ENCODE measurements at regions not wholly inside any gene's neighbourhood (a gene's known extent, or its start where the extent isn't known, plus 50 kb on each side); places are given as distances from the start of the nearest gene placed in this dataset.

DNA sequence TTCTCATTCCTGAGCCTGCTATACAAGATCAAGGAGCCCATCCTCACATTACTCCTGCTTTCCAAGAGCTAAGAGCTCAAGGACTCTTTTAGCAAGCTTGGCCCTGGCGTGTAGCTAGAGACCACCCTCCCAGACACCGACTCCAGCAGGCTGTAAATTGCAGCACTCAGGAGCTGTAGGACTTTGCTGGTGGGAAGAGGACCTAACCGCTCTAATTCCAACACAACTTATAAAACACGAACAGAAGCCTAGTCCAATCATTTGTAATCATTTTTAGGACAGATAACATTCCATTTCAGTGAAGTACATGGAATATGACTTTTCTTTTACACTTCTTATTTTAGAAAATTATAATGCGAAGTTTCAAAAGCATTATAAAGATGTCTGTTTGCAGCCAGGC is 219.9 kb downstream of the NXNL2 start:
- no peaks in the 10 kb centered on the region for H3K9me3 ChIP-seq (replicated peaks; ENCODE audit: control insufficient read depth, insufficient read depth, low read length)
- POLR2A ChIA-PET = no interaction called here
- H3K79me2 ChIP-seq (ENCODE audit: control insufficient read depth, insufficient read depth, low read length) = no peaks in the 10 kb centered on the region
- 37% methylated on average over 5 of the region's 5 CpGs for WGBS (ENCODE audit: insufficient coverage, insufficient replicate concordance, low lambda C conversion rate, missing lambda C conversion rate)
- H3K4me3 ChIP-seq = no peak overlapping the region
- no peak for DNase-seq (ENCODE audit: low read depth, low spot score)
- intact Hi-C loops (cut with micrococcal nuclease; ENCODE audit: unreplicated experiment) = no loop called here
- in situ Hi-C loops (cut with MboI) = no loop called here
- no peaks in the 10 kb centered on the region for H4K20me1 ChIP-seq (ENCODE audit: control insufficient read depth, insufficient read depth)
- H2AFZ ChIP-seq (ENCODE audit: control insufficient read depth, low read depth, low read length) = no peak overlapping the region
- RAD21 ChIA-PET (ENCODE audit: unreplicated experiment) = no interaction called here
- no peaks in the 10 kb centered on the region for H3K36me3 ChIP-seq (ENCODE audit: control insufficient read depth in 2 of 2, insufficient read depth in 2 of 2, low read length in 1 of 2)
- FAIRE-seq = no peak
- ATAC-seq = no peak
- CTCF ChIA-PET = no interaction called here
- SMC1A ChIA-PET (ENCODE audit: uncharacterized antibody, unreplicated experiment) = no interaction called here
- TF ChIP-seq SREBF1 (IDR thresholded peaks at IDR 0.05; ENCODE audit: low read length) (no peak), JUNB (IDR thresholded peaks at IDR 0.05) (no peak)
- TF ChIP-seq, protein P1, sequence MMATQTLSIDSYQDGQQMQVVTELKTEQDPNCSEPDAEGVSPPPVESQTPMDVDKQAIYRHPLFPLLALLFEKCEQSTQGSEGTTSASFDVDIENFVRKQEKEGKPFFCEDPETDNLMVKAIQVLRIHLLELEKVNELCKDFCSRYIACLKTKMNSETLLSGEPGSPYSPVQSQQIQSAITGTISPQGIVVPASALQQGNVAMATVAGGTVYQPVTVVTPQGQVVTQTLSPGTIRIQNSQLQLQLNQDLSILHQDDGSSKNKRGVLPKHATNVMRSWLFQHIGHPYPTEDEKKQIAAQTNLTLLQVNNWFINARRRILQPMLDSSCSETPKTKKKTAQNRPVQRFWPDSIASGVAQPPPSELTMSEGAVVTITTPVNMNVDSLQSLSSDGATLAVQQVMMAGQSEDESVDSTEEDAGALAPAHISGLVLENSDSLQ (IDR thresholded peaks at IDR 0.05) = no peak
- no peaks in the 10 kb centered on the region for H3K4me1 ChIP-seq (ENCODE audit: control insufficient read depth, insufficient read depth, low read length)
- no peaks in the 10 kb centered on the region for H3K27me3 ChIP-seq (replicated peaks in 1 of 2; ENCODE audit: control insufficient read depth in 2 of 2, insufficient read depth in 2 of 2, low read length in 1 of 2)
- no TSS peak for BruUV-seq (replicated peaks)
- H3K27ac ChIP-seq (ENCODE audit: control insufficient read depth, insufficient read depth) = no peak overlapping the region
- no peak overlapping the region for H3K4me2 ChIP-seq (ENCODE audit: control insufficient read depth, insufficient read depth)
- H3K9ac ChIP-seq (ENCODE audit: control insufficient read depth, insufficient read depth, low read length) = no peak overlapping the region

DNA sequence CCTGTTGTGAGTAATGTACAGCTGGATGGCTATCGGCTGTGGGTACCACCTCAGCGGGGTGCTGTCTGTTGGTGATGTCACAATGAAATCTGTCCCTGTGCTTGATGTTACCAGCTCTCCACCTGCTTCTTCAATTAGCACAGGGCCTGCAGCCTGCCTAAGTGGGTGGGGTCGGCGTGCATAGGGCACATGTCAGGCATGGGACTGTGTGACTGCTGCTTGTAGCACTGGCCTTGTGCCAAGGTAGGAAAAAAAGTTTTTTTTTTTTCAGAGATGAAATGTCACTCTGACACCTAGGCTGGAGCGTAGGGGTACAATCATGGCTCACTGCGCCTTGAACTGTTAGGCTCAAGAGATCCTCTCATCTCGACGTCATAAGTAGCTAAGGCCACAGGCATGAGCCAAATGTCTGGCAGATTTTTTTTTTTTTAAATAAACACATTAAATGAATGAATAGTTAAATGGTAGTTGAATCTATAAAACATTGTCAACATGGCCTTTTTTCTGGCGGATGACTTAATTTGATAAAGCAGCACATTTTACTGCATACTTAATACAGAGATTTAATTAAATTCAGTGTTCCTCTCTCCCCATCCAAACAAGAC is 222.5 kb downstream of the NXNL2 start:
- H3K4me3 ChIP-seq = no peak overlapping the region
- no peak overlapping the region for H3K27ac ChIP-seq (ENCODE audit: control insufficient read depth, insufficient read depth)
- ChIA-PET POLR2A (no interaction called here), CTCF (no interaction called here), RAD21 (ENCODE audit: unreplicated experiment) (no interaction called here), SMC1A (ENCODE audit: uncharacterized antibody, unreplicated experiment) (no interaction called here)
- in situ Hi-C loops (cut with MboI) (no loop called here), intact Hi-C loops (cut with micrococcal nuclease; ENCODE audit: unreplicated experiment) (no loop called here)
- no peak overlapping the region for H3K4me2 ChIP-seq (ENCODE audit: control insufficient read depth, insufficient read depth)
- no peak overlapping the region for H3K9ac ChIP-seq (ENCODE audit: control insufficient read depth, insufficient read depth, low read length)
- ATAC-seq (no peak), DNase-seq (ENCODE audit: low read depth, low spot score) (no peak), FAIRE-seq (no peak)
- no peak overlapping the region for H2AFZ ChIP-seq (ENCODE audit: control insufficient read depth, low read depth, low read length)
- BruUV-seq (replicated peaks) = no TSS peak
- WGBS (ENCODE audit: insufficient coverage, insufficient replicate concordance, low lambda C conversion rate, missing lambda C conversion rate) = 28% methylated on average over 9 of the region's 9 CpGs
- H3K79me2 ChIP-seq (ENCODE audit: control insufficient read depth, insufficient read depth, low read length) = no peaks in the 10 kb centered on the region
- H4K20me1 ChIP-seq (ENCODE audit: control insufficient read depth, insufficient read depth) = no peaks in the 10 kb centered on the region
- H3K27me3 ChIP-seq (replicated peaks in 1 of 2; ENCODE audit: control insufficient read depth in 2 of 2, insufficient read depth in 2 of 2, low read length in 1 of 2) = no peaks in the 10 kb centered on the region
- no peaks in the 10 kb centered on the region for H3K9me3 ChIP-seq (replicated peaks; ENCODE audit: control insufficient read depth, insufficient read depth, low read length)
- H3K36me3 ChIP-seq (ENCODE audit: control insufficient read depth in 2 of 2, insufficient read depth in 2 of 2, low read length in 1 of 2) = no peaks in the 10 kb centered on the region
- no peaks in the 10 kb centered on the region for H3K4me1 ChIP-seq (ENCODE audit: control insufficient read depth, insufficient read depth, low read length)
- no peak for TF ChIP-seq SUPT20H (IDR thresholded peaks at IDR 0.05; ENCODE audit: borderline replicate concordance, control insufficient read depth, low read depth, low read length)
- TF ChIP-seq, protein P2, sequence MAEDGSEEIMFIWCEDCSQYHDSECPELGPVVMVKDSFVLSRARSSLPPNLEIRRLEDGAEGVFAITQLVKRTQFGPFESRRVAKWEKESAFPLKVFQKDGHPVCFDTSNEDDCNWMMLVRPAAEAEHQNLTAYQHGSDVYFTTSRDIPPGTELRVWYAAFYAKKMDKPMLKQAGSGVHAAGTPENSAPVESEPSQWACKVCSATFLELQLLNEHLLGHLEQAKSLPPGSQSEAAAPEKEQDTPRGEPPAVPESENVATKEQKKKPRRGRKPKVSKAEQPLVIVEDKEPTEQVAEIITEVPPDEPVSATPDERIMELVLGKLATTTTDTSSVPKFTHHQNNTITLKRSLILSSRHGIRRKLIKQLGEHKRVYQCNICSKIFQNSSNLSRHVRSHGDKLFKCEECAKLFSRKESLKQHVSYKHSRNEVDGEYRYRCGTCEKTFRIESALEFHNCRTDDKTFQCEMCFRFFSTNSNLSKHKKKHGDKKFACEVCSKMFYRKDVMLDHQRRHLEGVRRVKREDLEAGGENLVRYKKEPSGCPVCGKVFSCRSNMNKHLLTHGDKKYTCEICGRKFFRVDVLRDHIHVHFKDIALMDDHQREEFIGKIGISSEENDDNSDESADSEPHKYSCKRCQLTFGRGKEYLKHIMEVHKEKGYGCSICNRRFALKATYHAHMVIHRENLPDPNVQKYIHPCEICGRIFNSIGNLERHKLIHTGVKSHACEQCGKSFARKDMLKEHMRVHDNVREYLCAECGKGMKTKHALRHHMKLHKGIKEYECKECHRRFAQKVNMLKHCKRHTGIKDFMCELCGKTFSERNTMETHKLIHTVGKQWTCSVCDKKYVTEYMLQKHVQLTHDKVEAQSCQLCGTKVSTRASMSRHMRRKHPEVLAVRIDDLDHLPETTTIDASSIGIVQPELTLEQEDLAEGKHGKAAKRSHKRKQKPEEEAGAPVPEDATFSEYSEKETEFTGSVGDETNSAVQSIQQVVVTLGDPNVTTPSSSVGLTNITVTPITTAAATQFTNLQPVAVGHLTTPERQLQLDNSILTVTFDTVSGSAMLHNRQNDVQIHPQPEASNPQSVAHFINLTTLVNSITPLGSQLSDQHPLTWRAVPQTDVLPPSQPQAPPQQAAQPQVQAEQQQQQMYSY (CRISPR knock-in tag; IDR thresholded peaks at IDR 0.05) = no peak
- TF ChIP-seq, protein P3, sequence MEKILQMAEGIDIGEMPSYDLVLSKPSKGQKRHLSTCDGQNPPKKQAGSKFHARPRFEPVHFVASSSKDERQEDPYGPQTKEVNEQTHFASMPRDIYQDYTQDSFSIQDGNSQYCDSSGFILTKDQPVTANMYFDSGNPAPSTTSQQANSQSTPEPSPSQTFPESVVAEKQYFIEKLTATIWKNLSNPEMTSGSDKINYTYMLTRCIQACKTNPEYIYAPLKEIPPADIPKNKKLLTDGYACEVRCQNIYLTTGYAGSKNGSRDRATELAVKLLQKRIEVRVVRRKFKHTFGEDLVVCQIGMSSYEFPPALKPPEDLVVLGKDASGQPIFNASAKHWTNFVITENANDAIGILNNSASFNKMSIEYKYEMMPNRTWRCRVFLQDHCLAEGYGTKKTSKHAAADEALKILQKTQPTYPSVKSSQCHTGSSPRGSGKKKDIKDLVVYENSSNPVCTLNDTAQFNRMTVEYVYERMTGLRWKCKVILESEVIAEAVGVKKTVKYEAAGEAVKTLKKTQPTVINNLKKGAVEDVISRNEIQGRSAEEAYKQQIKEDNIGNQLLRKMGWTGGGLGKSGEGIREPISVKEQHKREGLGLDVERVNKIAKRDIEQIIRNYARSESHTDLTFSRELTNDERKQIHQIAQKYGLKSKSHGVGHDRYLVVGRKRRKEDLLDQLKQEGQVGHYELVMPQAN (conservative IDR thresholded peaks at IDR 0.05) = no peak
- no peak for TF ChIP-seq CHD4 (IDR thresholded peaks at IDR 0.05)
- TF ChIP-seq KLF5 (IDR thresholded peaks at IDR 0.05; ENCODE audit: partially characterized antibody) = no peak
